GM23338 (cell line): ENCODE measurements at regions not wholly inside any gene's neighbourhood (a gene's known extent, or its start where the extent isn't known, plus 50 kb on each side); places are given as distances from the start of the nearest gene placed in this dataset.

Experiments
- CTCF ChIP-seq, 2 experiments: fragments of 200-600 bp in 1 of 2; sonication (generic) in 1 of 2; conservative IDR thresholded peaks; 2 replicates each; pipeline versions ENCODE4 v1.5.1 to v1.6.1; 2016 to 2017; ENCODE audit warnings: antibody characterized with exemption in 2 of 2, low read depth in 2 of 2, mild to moderate bottlenecking in 2 of 2, moderate library complexity in 1 of 2
- EZH2 ChIP-seq: fragments of 200-600 bp; sonication (generic); IDR thresholded peaks from one replicate; pipeline ENCODE4 v1.8.0; 2017; ENCODE audit warnings: antibody characterized with exemption, mild to moderate bottlenecking, low read depth; ENCODE audit not compliant: unreplicated experiment
- ZNF331 ChIP-seq: fragments of 250-450 bp; sonication (Bioruptor Pico); IDR thresholded peaks from 2 replicates; pipeline ENCODE4 v1.5.0; 2020; ENCODE audit warnings: low read depth, mild to moderate bottlenecking, moderate library complexity

DNA sequence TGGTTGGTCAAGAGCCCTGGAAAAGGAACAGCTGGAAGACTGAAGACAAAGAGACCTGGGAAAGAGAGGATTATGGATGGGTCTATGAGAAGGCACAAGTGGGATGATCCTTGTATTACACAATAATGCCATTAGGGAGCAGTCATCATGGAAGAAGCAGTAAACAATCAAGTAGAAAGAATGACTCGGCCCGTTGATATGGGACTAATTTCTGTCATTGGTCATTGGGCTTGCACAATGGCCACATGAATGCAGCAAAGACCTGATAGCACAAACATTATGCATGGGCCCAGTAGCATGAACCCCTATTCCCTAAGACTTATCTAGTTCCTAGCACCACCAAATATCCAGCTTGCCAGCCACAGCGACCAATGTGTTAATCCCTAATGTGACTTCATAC, 390.3 kb upstream of the ZNF507 start:
- no peak for TF ChIP-seq EZH2
- TF ChIP-seq ZNF331 (CRISPR knock-in tag): no peak
- no peak for TF ChIP-seq CTCF (conservative IDR thresholded peaks at IDR 0.05; ENCODE audit: low read depth in 2 of 2)
